HG02642 (cell line): ENCODE measurements at regions not wholly inside any gene's neighbourhood (a gene's known extent, or its start where the extent isn't known, plus 50 kb on each side); places are given as distances from the start of the nearest gene placed in this dataset.

ENCODE experiments used
- ATAC-seq: cut with Tn5 transposase; IDR thresholded peaks from one replicate; pipeline ENCODE4 v1.9.1; 2021; ENCODE audit warnings: mild to moderate bottlenecking; ENCODE audit not compliant: unreplicated experiment, poor library complexity

GRCh38 chr1:30414086-30414850, 309.1 kb downstream of the MATN1 start:
- ATAC-seq: no peak

DNA sequence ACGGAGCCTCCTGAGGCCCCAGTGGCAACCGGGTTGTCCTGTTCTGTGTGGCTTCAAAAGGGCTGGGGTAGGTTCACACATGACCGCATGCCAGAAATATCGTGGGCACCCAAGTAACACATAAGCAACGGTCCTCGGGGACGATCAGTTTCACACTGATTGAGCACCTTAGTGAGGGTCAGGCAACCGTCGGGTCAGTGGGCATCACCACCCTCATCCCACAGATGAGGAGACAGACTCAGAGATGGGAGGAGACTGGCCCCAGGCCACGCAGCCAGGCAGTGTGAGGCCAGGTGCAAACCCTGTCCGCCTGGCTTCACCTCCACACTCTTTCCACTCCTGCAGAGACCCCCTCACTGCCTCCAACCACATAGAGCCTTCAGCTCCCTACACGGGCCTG, 309.8 kb downstream of the MATN1 start:
- ATAC-seq: no peak

GRCh38 chr1:30413111-30413440, 310.3 kb downstream of the MATN1 start:
- ATAC-seq: no peak

DNA sequence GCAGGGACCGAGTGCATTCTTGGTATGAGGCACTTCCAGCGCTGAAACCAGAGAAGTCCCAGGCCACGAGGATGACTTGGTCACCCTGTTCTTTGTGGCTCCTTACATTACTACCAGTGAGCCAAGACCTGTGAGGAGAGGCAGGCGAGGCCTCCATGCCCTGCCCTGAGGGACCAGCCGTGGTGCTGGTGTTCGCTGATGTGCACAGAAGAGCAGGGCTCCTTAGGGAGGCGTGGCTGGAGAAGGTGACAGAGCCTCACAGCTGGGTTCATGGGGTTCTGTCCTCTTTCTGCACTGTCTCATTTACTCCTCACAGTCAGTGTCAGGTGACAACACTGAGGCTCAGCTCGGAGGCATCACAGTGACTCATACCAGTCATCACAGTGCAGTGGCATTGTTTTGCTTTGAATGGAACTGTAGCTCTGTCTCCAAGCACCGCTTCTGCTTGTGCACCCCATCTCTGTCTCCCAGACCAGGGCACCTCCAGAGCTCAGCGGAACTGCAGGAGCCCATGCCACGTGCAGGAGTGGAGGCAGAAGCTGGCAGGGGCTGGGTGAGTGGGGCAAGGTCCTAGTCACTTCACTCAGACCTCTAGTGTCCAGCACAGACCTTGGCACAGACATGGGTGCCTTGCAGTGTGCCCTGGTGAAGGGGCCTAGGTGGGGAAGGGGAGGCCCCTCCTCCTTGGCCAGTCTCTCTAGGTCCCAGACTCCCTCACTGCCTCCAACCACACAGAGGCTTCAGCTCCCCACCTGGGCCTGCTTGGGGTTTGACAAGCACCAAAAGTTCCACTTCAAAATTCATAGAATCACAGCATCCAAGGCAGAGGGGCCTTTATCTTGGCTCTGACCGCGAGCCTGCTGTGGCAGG, 310.9 kb downstream of the MATN1 start:
- ATAC-seq: no peak

GRCh38 chr1:30411206-30411605, 312.2 kb downstream of the MATN1 start:
- ATAC-seq: no peak

GRCh38 chr1:30410153-30410851, 313.1 kb downstream of the MATN1 start:
- ATAC-seq: no peak

- ATAC-seq: no peak
These were observed 313.8 kb downstream of the MATN1 start for GRCh38 chr1:30409476-30410152.

DNA sequence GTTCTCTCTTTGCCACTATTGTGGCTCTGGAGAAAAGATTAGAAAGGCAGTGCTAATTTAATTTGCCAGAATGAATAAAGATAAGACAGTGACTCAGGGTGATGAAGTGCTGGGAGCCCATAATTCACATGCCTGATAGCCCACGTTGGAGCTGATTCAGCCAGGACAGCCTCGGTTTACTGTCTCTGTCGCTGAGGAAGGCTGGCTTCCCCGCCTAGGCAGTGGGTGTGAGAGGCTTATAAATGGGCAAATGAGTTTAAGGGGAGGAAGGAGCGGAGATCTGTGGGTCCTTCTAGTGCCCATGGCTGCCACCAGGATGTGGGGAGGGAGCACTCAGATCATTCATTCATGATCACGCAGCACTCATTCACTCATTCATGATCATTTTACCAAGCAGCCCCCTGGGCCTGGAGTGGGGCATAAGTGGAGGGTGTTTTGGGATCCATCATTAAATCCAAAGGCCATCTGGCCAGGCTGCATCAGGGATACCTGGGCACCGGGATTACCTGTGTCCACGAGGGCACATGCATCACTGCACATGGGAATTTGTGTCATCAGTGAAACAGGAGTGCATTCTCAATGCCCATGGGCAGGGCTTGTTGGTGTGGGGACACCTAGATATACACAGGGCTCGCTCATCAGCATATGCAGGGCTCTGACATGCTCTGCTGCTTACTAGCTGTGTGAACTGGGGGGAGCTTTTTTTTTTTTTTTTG, 315.4 kb downstream of the MATN1 start:
- no peak for ATAC-seq

DNA sequence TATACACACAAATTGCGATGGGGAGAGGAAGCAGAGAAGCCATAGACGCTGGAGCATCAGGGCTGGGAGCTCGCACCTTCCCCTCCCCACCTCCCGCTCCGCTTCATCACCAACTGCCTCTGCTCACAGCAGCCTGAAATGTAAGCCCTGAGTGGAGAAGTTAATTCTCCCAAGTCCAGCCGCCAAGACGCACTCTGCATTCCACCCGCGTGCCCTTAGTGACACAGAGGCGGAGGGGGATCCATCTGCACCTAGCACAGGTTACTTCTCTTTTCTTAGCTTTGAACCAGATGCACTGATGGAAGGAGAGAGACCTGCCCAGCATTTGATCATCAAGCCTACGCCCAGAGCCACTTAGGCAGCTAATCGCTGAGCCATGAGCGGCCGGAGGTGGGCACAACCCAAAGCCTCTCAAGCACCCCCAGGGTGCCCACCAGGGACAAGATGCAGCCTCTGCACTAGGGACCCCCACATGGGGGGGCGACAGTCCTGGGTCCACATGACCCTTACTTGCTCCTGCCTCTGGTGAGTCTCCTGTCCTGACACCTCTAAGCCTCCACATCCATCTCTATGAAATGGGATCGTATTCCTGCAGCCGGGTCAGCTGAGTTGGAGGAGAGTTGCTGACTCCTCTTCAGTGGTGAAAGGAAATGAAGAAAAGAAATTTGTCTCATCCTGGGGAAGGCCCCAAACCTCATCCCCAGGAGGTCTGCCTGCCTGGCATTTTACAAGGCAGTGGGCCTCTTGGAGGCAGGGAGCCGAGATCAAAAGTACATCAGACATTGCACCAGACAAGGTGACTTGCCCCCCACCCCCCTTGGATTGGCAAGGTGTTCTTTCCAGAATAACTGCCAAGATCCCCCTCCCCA, 316.2 kb downstream of the MATN1 start:
- ATAC-seq: no peak

DNA sequence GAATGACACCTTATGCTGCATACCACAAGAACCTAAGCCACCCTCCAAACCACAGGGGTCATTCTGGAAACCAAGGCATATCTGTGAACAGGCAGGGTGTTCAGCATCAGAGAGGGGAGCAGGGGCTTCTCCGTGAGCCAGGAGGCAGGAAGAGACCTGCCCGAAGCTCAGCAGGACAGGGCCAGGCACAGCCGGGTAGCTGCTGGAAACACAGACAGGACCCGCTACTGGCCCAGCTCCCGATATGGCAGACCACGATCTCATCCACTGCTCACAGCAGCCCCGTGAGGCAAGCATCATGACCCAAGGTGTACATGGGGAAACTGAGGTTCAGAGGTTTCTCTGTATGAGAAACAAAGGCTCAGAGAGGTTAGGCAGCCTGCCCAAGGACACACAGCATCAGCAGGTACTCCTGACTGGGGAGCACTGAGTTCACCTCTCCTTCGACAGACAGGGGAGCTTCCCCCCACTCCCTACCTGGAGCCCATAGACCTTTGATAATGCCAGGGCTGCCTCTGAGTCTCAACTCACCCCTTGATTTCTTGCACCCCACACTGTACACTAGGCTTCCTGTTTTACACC, 317.7 kb downstream of the MATN1 start:
- no peak for ATAC-seq

DNA sequence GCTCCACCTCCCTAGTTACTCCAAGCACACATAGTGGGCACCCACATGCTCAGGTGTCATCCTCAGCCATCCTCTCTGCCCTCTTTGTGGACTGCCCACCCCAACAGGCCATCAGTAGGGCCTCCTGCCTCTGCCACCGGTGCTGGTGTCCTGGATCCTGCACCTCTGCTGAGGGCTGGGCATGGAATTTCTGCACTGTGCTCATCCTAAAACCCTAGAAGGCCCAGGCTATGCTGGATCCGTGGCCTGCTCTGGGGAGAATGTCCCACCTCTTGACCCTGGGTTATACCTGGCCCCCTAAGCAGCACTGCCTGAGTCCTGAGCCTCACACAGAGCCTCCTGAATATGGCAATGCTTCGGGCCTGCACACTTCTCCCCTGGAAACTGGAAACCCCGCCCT, 318.3 kb downstream of the MATN1 start:
- no peak for ATAC-seq

DNA sequence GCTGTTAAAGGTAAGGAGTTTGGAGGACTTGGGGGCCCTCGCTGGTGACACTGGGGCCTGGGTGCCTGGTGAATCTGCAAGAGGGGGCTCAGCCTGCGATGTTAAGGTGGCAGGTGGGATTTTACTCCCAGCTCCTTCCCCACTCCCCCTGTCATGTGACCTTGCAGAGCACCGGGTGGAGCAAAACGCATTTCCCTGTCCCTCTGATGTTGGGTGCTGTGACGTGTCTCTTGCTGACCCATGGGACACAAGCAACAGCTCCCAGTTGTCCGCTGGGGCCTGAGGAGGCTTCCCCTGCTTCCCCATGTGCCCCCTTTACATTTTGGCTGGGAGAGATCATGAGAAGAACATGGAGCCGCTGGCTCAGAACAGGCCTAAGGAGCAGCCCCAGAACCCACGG, 319.0 kb downstream of the MATN1 start:
- ATAC-seq: no peak

DNA sequence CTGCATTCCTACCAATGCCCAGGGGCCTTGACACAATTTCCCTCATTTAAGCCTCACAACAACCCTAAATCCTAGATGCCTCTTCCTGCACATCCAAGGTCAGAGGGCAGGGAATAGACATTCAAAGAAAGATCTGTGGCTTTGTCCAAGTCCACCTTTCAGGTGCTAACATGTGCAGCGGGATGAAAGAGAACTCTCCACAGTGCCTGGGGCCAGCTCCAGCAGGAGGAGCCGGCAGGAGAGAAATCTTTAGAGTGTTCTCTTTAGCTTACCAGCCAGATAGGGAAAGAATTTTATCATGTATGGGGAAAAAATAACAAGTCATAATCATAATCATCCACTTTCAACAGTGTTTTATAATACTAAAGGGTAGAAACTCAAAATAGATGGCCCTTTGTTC, 319.7 kb downstream of the MATN1 start:
- no peak for ATAC-seq

DNA sequence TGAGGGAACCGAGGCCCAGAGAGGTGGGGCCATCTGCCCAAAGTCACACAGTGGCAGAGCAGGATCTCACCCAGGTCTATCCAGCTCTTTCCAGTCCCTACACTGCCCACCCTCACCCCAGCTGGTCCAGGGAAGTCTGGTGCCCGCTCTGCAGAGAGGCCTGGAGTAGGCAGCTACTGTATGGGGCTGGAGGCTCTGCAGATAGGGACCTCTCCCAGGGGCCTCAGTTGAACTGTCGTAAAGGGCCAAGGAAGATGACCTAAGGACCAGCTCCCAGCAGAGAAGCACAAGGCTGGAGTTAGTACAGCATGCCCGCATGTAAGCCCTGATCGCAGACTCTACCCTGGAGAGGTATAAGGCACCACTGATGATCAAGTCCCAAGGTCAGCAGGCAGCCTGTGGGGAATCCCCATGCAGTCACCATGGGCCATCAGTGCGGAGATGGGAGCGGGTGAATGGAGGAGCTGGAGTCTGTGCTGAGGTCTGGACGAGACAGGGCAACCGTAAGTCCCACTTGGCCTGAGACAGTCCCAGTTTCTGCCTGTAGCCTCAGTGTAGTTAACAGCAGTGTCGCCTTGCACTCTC, 320.2 kb downstream of the MATN1 start:
- ATAC-seq: no peak

- ATAC-seq: no peak
These were observed 321.4 kb downstream of the MATN1 start for GRCh38 chr1:30402031-30402430.

DNA sequence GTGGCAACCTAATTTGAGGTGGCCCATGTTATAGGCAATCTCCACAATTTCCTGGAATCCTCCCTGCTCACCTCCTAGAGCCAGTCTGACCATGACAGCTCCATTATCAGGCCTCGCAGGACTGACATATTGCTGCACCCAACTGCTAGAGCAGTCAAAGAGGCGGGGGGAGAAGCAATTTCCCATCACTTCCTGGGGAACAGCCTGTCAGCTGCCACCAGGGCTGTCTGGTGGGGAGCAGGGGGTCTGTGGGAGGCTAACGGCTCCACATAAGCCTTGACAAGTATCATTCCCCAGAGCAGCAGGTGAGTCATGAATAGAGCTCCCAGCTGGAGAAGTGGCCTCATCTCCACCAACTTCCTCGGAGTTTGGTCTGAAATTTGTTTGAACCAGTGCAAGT, 322.9 kb downstream of the MATN1 start:
- no peak for ATAC-seq

DNA sequence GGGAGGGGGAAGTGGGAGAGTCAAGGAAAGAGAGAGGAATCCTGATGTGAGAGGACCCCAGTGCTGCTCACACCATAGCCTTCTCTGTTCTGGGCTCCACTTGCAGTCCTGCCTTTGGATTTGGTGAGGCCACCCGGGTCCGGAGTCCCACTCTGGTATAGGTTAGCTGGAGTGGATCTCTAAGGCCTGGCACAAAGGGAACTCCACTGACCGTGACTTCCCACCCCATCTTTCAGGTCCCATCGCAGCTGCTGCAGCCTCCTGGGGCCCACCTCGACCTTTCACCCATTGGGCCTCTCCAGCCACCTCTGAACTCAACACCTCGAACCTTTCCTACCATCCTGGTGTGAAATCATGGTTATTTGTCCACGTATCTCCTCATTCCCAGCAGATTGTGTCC, 324.4 kb downstream of the MATN1 start:
- no peak for ATAC-seq

DNA sequence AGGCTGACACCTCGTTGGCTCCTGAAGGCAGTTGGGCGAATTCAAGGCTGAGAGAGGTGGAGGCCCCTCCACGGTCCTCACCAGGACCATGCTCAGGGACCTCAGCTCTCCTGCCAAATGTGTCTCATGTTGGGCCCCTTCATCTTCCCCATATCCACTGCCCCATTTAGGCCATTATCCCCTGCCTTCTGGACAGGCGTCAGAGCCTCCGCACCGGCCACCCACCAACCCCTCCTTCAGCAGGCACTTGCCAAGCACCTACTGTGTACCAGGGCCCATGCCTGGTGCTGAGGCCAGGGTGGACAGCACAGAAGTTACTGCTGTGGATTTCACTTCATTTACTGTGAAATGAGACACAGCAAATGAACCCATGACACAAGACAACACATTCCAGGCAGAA, 325.8 kb downstream of the MATN1 start:
- ATAC-seq: no peak
